ENCODE measurements at regions not wholly inside any gene's neighbourhood (a gene's known extent, or its start where the extent isn't known, plus 50 kb on each side); places are given as distances from the start of the nearest gene placed in this dataset.
"Not testable (repeated sequence)": the region's sequence is repeated elsewhere in the genome, so short reads cannot be mapped to it uniquely, and the experiment has no call there.

GRCh38 chr12:131235871-131236271 lies 282.2 kb downstream of the ADGRD1 start:
- TF ChIP-seq CTCF (IDR thresholded peaks at IDR 0.05; ENCODE audit: control insufficient read depth, insufficient read depth, low read depth, low read length, missing control alignments), result no peak
- no peak for DNase-seq (ENCODE audit: low read depth)
- no peak overlapping the region for H3K4me3 ChIP-seq (ENCODE audit: control insufficient read depth, low read depth, low read length)

DNA sequence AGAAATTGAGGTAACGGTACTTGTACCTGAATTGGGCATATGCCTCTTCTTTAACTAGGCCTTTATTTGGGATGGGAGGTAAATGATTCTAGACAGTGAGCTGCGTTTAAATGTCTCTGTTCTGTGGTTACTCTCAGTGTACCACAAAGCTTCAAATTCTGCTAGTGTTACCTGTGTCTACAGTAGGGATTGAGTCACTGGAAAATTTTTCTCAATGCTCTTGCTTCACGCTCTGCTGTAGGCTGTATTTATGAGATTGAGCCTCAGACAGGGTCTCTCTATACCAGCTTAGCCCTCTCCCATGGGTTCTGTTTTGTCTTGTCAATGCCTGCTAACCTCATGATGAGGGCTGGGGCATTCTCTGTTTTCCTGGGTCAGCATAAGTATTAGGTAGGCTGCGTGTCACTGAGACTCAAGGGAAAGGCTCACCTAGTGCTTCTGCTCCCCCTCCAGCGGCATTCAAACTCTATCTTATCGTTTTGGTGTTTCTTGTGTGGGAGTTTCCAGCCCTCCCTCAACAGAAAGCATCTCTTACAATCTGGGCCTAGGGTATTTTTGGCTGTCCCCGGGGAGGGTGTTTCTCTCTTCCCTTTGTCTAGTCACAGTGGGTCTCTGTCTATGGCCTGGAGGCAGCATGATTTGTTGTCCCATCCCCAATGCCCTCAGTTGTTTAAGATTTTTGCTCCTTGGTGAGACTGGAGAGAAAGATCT lies 285.8 kb downstream of the ADGRD1 start:
- no peak for DNase-seq (ENCODE audit: low read depth)
- no peak overlapping the region for H3K4me3 ChIP-seq (ENCODE audit: control insufficient read depth, low read depth, low read length)
- TF ChIP-seq CTCF (IDR thresholded peaks at IDR 0.05; ENCODE audit: control insufficient read depth, insufficient read depth, low read depth, low read length, missing control alignments), result no peak

GRCh38 chr12:131241517-131241916 lies 287.8 kb downstream of the ADGRD1 start:
- DNase-seq (ENCODE audit: low read depth), result no peak
- no peak overlapping the region for H3K4me3 ChIP-seq (ENCODE audit: control insufficient read depth, low read depth, low read length)
- no peak for TF ChIP-seq CTCF (IDR thresholded peaks at IDR 0.05; ENCODE audit: control insufficient read depth, insufficient read depth, low read depth, low read length, missing control alignments)

DNA sequence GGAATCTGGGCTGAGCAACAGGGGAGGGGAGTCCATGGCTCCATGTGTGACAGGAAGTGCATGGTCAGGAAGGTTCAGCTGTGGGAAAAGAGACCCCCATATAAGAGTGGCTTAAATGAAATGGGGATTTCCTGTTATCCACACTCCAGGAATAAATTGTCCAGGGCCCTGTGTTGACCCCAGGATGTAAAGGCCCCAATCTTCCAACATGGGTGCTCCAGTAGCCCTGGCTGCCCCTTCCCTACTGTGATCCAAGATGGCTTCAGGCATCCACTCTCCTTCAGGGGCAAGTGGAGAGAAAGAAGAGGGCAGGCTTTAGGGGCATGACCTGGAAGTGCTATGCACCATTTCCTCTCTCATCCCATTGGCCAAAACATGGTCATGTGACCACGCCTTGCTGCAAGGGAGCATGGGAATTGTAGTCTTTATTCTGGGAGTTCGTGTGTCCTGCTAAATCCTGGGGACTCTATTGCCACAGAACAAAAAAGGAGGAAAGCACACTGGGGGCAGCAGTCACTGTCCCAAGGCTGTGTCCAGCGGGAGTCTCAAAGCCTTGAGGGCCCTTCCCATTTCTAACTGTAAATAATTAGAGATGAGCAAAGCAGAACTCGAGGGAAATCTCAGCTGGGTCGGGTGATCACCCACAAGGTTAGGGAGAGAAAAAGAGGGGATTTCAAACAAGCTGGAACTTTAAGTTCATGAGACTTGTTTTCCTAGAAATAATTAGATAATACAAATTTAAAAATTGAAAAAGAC lies 289.2 kb downstream of the ADGRD1 start:
- no peak overlapping the region for H3K4me3 ChIP-seq (ENCODE audit: control insufficient read depth, low read depth, low read length)
- DNase-seq (ENCODE audit: low read depth), result no peak
- no peak for TF ChIP-seq CTCF (IDR thresholded peaks at IDR 0.05; ENCODE audit: control insufficient read depth, insufficient read depth, low read depth, low read length, missing control alignments)

DNA sequence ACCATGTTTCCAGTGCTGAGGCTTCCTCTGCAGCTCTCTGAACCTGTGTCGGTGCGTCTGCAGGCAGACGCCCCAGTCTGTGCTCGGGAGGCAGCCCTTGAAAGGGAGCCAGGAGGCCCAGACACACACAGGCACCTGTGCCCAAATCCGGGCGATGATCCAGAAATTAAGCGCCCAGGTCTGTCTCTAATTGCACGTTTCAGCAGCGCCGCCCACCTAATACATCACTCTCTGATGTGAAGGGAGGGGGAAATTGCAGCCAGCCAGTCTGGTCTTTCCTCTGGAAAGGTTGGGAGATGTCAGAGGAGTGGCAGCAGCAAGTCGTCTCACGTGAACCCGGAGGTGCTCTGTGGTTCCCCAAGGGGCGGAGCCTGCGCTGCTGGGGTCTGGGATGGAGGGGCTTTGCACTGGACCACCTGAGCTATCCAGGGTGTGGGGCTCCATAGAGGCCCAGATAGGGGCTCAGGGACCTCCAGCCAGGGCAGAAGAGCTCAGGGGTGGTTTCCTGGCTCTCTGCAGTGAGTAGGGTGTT lies 290.5 kb downstream of the ADGRD1 start:
- DNase-seq (ENCODE audit: low read depth); H3K4me3 ChIP-seq (ENCODE audit: control insufficient read depth, low read depth, low read length): not testable (repeated sequence)

GRCh38 chr12:131245161-131245560 lies 291.5 kb downstream of the ADGRD1 start:
- H3K4me3 ChIP-seq (ENCODE audit: control insufficient read depth, low read depth, low read length); DNase-seq (ENCODE audit: low read depth): not testable (repeated sequence)

DNA sequence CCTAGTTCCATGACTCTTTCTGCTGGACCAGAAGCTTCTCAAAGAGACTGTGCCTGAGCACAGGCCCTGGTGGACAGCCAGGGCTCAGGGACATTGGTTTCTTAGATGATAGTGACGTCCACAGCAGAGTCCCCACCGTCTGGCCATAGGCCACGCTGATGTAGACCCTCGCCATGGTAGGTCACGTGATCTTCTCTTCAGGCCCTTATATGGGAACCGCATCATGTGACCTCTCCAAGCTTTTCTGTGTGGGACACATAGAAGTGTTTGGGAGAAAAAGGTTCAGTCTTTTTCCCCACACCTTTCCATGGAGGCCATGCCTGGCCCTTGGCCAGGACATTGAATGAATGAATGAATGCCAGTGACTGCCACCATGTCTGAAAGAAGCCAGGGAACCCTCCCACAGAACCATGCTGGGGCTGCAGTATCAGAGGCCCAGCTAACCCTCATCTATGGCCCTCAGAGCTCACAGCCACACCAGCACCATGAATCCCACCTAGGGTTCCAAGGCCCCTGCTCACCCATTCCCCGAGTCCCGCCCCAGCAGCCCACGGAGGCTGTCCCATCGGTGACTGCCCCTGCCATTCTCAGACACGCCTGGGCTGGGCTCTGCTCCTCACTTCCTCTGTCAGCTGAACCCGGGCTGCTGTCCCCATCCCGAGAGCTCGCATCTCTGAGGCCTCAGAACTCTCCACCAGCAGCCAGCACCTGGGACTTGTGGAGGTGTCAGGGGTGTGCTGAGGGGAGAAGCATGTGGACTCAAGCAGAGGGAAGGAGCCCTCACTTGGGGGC lies 292.1 kb downstream of the ADGRD1 start:
- H3K4me3 ChIP-seq (ENCODE audit: control insufficient read depth, low read depth, low read length), result no peak overlapping the region
- no peak for DNase-seq (ENCODE audit: low read depth)
- TF ChIP-seq CTCF (IDR thresholded peaks at IDR 0.05; ENCODE audit: control insufficient read depth, insufficient read depth, low read depth, low read length, missing control alignments), result no peak

DNA sequence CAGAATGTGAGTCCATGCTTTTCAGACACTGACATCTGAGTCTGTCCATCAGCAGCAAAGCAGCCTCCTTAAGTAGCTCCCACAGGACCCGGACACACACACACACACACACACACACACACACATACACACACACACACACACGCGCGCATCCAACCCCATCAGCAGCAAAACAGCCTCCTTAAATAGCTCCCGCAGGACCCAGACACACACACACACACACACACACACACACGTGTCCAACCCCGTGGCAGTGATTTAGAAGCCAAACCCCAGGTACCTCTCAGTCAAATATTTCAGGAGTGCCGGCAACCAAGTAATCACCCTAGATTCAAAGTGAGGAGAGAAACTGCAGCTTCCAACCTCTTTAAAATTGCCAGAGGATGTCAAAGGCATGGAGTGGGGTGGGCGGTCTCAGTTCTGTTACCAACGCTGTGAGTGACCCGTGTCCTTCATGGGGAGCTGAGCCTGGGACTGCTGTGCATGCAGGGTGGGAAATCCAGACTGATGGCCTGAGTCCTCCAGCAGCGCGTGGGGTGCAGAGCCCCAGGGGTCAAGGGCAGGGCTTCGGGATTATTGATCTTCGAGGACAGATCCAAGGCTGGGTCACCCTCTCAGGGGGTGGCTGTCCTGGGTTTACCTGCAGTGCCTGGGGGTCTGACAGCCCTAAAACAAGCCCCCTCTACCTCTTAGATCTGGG lies 293.5 kb downstream of the ADGRD1 start:
- H3K4me3 ChIP-seq (ENCODE audit: control insufficient read depth, low read depth, low read length); DNase-seq (ENCODE audit: low read depth): not testable (repeated sequence)

- DNase-seq (ENCODE audit: low read depth); H3K4me3 ChIP-seq (ENCODE audit: control insufficient read depth, low read depth, low read length): not testable (repeated sequence)
Observed at GRCh38 chr12:131247875-131248274, 294.2 kb downstream of the ADGRD1 start.
